GM12892 (cell line): ENCODE measurements at regions not wholly inside any gene's neighbourhood (a gene's known extent, or its start where the extent isn't known, plus 50 kb on each side); places are given as distances from the start of the nearest gene placed in this dataset.
"Not testable (repeated sequence)": the region's sequence is repeated elsewhere in the genome, so short reads cannot be mapped to it uniquely, and the experiment has no call there.

Experiments
- DNase-seq: peaks from one replicate; pipeline ENCODE4 v3.0.0; 2011; ENCODE audit not compliant: insufficient read length
- FAIRE-seq: peaks from 2 replicates; lab custom pipeline; 2011; peaks lifted over from hg19 to GRCh38; lab: Jason Lieb, UNC
- POLR2A ChIP-seq: IDR thresholded peaks from 2 replicates; pipeline ENCODE4 v1.6.1; 2011; ENCODE audit warnings: low read depth, low read length, control low read depth
- POLR2AphosphoS5 ChIP-seq: IDR thresholded peaks from 2 replicates; pipeline ENCODE4 v1.6.1; 2011; ENCODE audit warnings: low read depth, low read length, control low read depth
- TAF1 ChIP-seq: IDR thresholded peaks from 2 replicates; pipeline ENCODE4 v1.6.1; 2011; ENCODE audit warnings: low read depth, mild to moderate bottlenecking, control low read depth, low read length, borderline replicate concordance

GRCh38 chr14:94839348-94839747 lies 69.4 kb upstream of the GSC start:
- DNase-seq (no peak), FAIRE-seq (no peak)
- TF ChIP-seq POLR2AphosphoS5 (no peak), TAF1 (no peak), POLR2A (no peak)

- TF ChIP-seq POLR2AphosphoS5 (no peak), POLR2A (no peak), TAF1 (no peak)
- no peak for FAIRE-seq
- no peak for DNase-seq
Observed at GRCh38 chr14:94836849-94837248, 66.9 kb upstream of the GSC start.

GRCh38 chr14:94833633-94834032 lies 63.7 kb upstream of the GSC start:
- FAIRE-seq (no peak), DNase-seq (no peak)

GRCh38 chr14:94831085-94831484 lies 61.2 kb upstream of the GSC start:
- TF ChIP-seq POLR2A, result no peak
- no peak for TF ChIP-seq POLR2AphosphoS5
- TF ChIP-seq TAF1, result no peak

More at GRCh38 chr14:94833633-94834032, 63.7 kb upstream of the GSC start:
- TF ChIP-seq TAF1 (no peak), POLR2AphosphoS5 (no peak)

GRCh38 chr14:94827711-94828447 lies 58.0 kb upstream of the GSC start:
- no peak for DNase-seq
- TF ChIP-seq TAF1 (no peak), POLR2A (no peak), POLR2AphosphoS5 (no peak)
- no peak for FAIRE-seq

More at GRCh38 chr14:94831085-94831484, 61.2 kb upstream of the GSC start:
- FAIRE-seq, result no peak
- no peak for DNase-seq

- no peak for TF ChIP-seq TAF1
- no peak for TF ChIP-seq POLR2AphosphoS5
- no peak for TF ChIP-seq POLR2A
- FAIRE-seq (no peak), DNase-seq (no peak)
Observed at GRCh38 chr14:94826774-94827173, 56.9 kb upstream of the GSC start.

GRCh38 chr14:94823556-94824341 lies 53.8 kb upstream of the GSC start:
- DNase-seq (no peak), FAIRE-seq (no peak)
- TF ChIP-seq TAF1, result no peak

- TF ChIP-seq POLR2A, result no peak
- TF ChIP-seq POLR2AphosphoS5, result no peak
- no peak for TF ChIP-seq TAF1
- no peak for DNase-seq
- FAIRE-seq, result no peak
Observed at GRCh38 chr14:94821705-94822104, 51.8 kb upstream of the GSC start.

- not testable (repeated sequence) for DNase-seq, FAIRE-seq
Observed at GRCh38 chr14:94820932-94821331, 51.0 kb upstream of the GSC start.
